NB4 (cell line): ENCODE measurements at regions not wholly inside any gene's neighbourhood (a gene's known extent, or its start where the extent isn't known, plus 50 kb on each side); places are given as distances from the start of the nearest gene placed in this dataset.
"Not testable (repeated sequence)": the region's sequence is repeated elsewhere in the genome, so short reads cannot be mapped to it uniquely, and the experiment has no call there.

Experiments used
- CTCF ChIP-seq: IDR thresholded peaks from one replicate; pipeline ENCODE4 v1.5.1; 2012; ENCODE audit warnings: low read depth, low read length
- MAX ChIP-seq: IDR thresholded peaks from 2 replicates; pipeline ENCODE4 v1.6.1; 2011; ENCODE audit warnings: low read depth, low read length
- POLR2A ChIP-seq: IDR thresholded peaks from 2 replicates; pipeline ENCODE4 v1.6.1; 2011; ENCODE audit warnings: mild to moderate bottlenecking; ENCODE audit not compliant: insufficient read length; ENCODE audit errors: extremely low read depth

- not testable (repeated sequence) for TF ChIP-seq CTCF, POLR2A, MAX
Measured at GRCh38 chr21:16464211-16464889, 734.6 kb downstream of the USP25 start.
